ENCODE measurements at regions not wholly inside any gene's neighbourhood (a gene's known extent, or its start where the extent isn't known, plus 50 kb on each side); places are given as distances from the start of the nearest gene placed in this dataset.

- no peaks in the 10 kb centered on the region for H3K9me3 Mint-ChIP-seq
- no peak overlapping the region for H3K27ac Mint-ChIP-seq (ENCODE audit: unreplicated experiment)
Measured at GRCh38 chrX:10062980-10063379, 93.8 kb upstream of the CLCN4 start.

DNA sequence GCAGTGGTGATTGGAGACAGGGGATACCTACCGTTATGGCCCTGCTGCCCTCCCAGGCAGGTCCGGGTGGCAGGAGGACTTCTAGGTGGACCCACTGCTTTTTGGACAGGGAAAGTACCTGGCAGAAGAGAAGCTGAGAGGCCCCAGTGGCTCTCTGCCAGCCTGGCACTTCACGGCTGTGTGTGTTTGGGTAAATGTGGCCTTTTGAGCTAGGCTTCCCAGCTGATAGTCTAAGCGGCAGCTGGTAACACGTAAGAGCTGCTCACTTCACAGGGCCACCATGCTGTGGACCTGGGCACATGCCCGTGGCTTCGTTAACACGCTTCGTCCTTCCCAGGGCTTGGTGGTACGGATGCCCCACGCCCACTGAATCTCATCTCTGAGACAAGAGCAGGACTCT lies 92.0 kb upstream of the CLCN4 start:
- Mint-ChIP-seq H3K4me1 (no peaks in the 10 kb centered on the region), H3K36me3 (ENCODE audit: low read depth) (peaks cover 17% of the 10 kb centered on the region), H3K9me3 (no peaks in the 10 kb centered on the region), H3K4me3 (no peak overlapping the region), H3K27me3 (ENCODE audit: low read depth) (no peaks in the 10 kb centered on the region), H3K27ac (ENCODE audit: unreplicated experiment) (no peak overlapping the region)
- no peak for DNase-seq (ENCODE audit: low read depth, low spot score)
- TF ChIP-seq, protein P1, sequence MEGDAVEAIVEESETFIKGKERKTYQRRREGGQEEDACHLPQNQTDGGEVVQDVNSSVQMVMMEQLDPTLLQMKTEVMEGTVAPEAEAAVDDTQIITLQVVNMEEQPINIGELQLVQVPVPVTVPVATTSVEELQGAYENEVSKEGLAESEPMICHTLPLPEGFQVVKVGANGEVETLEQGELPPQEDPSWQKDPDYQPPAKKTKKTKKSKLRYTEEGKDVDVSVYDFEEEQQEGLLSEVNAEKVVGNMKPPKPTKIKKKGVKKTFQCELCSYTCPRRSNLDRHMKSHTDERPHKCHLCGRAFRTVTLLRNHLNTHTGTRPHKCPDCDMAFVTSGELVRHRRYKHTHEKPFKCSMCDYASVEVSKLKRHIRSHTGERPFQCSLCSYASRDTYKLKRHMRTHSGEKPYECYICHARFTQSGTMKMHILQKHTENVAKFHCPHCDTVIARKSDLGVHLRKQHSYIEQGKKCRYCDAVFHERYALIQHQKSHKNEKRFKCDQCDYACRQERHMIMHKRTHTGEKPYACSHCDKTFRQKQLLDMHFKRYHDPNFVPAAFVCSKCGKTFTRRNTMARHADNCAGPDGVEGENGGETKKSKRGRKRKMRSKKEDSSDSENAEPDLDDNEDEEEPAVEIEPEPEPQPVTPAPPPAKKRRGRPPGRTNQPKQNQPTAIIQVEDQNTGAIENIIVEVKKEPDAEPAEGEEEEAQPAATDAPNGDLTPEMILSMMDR (conservative IDR thresholded peaks at IDR 0.05): no peak

More at GRCh38 chrX:10062980-10063379, 93.8 kb upstream of the CLCN4 start:
- Mint-ChIP-seq H3K36me3 (ENCODE audit: low read depth) (peaks cover 16% of the 10 kb centered on the region), H3K27me3 (ENCODE audit: low read depth) (no peaks in the 10 kb centered on the region), H3K4me3 (no peak overlapping the region), H3K4me1 (no peaks in the 10 kb centered on the region)
- no peak for DNase-seq (ENCODE audit: low read depth, low spot score)
- TF ChIP-seq, protein P1 (conservative IDR thresholded peaks at IDR 0.05): no peak

DNA sequence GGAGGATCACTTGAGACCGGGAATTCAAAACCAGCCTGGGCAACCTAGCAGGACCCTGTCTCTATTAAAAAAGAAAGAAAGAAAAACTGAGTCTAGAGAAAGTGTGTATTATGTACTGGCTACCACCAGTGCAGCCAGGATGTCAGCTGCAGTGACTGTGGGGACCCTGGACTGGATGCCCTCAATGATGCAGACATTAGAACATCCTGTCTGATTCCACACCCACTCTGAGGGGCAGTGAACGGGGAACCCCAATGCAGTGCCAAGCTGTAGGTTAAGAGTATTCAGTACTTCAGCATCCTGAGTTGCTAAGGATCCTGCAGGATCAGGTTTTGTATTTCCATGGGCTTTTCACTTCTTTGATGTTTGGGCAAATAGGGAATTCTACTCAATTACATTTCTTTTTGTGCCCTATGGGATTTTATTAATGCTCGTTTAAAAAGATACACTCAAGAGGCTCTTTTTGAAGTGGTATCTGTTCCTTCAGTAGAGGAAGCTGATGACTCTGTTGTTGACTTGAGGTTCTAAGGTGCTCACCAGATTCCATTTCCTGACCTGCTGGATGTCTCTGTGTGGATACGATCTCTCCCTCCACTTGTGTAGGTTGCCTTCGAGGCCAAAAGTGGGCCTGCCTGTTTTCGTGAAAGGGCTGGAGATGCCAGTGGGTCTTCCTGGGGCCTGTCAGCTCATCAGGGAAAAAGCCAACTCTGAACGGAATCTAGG lies 85.9 kb upstream of the CLCN4 start:
- H3K4me1 Mint-ChIP-seq: no peaks in the 10 kb centered on the region
- DNase-seq (ENCODE audit: low read depth, low spot score): no peak
- H3K4me3 Mint-ChIP-seq: no peak overlapping the region
- TF ChIP-seq, protein P1 (conservative IDR thresholded peaks at IDR 0.05): no peak
- H3K27me3 Mint-ChIP-seq (ENCODE audit: low read depth): no peaks in the 10 kb centered on the region
- H3K27ac Mint-ChIP-seq (ENCODE audit: unreplicated experiment): peak overlapping the region; percentile 14
- peaks cover 15% of the 10 kb centered on the region for H3K36me3 Mint-ChIP-seq (ENCODE audit: low read depth)
- H3K9me3 Mint-ChIP-seq: no peaks in the 10 kb centered on the region

DNA sequence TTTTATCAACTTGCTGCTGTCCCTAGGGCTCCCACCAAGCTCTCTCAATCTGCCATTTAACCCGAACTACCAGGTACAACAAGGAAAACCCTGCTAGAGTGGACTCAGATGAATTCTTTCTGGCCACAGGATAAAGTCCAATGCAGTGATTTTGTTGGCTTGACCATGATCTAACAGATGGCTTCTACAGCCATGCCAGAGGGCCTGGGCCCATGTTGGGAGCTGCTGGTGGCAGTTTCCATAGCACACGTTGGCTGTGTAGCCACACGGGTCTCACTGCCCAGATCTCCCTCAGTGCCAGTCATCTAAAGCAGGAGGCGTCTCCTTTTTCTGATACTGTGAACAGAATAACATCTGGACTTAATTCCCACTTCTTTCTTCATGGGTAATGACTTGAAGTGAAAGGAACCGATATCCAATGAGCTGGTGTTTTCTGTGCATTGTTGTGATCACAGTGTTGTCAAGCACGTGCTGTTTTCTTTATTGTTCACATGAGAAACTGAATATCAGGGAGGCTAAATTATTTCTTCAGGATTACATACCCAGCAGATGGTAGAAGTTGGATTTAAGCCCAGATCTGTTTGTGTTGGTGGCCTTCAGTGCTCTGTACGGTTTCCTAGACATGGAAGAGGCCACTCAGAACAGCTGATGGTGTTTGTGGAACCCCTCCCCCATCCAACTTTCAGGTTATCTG lies 85.2 kb upstream of the CLCN4 start:
- no peak overlapping the region for H3K4me3 Mint-ChIP-seq
- peaks cover 9% of the 10 kb centered on the region for H3K36me3 Mint-ChIP-seq (ENCODE audit: low read depth)
- no peaks in the 10 kb centered on the region for H3K4me1 Mint-ChIP-seq
- peak overlapping the region; percentile 14 for H3K27ac Mint-ChIP-seq (ENCODE audit: unreplicated experiment)
- H3K27me3 Mint-ChIP-seq (ENCODE audit: low read depth): no peaks in the 10 kb centered on the region
- TF ChIP-seq, protein P1 (conservative IDR thresholded peaks at IDR 0.05): no peak
- H3K9me3 Mint-ChIP-seq: no peaks in the 10 kb centered on the region
- no peak for DNase-seq (ENCODE audit: low read depth, low spot score)

DNA sequence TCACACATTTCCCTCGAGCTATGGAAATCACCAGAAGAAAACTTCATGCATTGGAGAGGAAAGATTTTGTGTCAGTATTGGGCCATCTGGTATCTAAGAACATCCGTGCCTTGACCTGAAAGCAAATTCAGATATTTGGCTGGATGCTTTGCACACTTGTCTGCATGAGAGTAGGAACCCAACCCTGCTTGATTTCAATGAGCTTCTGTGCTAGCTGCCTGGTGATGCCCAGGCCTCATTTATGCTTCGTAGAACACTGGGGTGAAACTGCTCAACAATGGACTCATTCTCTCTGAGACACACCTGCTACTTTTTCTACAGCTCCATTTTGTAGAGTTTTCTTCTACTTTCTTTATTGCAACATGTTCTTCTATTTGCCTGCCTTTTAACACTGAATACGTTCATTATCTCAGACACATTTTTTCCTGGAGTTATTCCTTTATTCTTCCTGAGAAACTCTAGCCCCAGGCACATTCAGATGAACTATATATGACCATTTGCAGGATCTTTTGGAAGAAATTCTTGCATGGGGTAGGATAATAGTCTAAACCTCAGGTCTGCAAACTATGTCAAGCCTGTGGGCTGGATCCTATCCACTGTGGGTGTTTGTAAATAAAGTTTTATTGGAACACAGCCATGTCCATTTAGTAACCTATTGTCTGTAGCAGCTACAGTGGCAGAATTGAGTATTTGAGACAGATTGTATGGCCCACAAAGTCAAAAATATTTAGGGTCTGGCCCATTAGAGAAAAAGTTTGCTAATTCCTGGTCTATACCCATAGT lies 83.8 kb upstream of the CLCN4 start:
- H3K27me3 Mint-ChIP-seq (ENCODE audit: low read depth): no peaks in the 10 kb centered on the region
- no peaks in the 10 kb centered on the region for H3K9me3 Mint-ChIP-seq
- H3K36me3 Mint-ChIP-seq (ENCODE audit: low read depth): peaks cover 5% of the 10 kb centered on the region
- H3K4me3 Mint-ChIP-seq: no peak overlapping the region
- DNase-seq (ENCODE audit: low read depth, low spot score): no peak
- TF ChIP-seq, protein P1 (conservative IDR thresholded peaks at IDR 0.05): no peak
- H3K27ac Mint-ChIP-seq (ENCODE audit: unreplicated experiment): no peak overlapping the region
- H3K4me1 Mint-ChIP-seq: no peaks in the 10 kb centered on the region

Measured in neural crest cell (in vitro differentiated cells).